Esophagus muscularis mucosa (tissue), 3 donors: ENCODE measurements at regions not wholly inside any gene's neighbourhood (a gene's known extent, or its start where the extent isn't known, plus 50 kb on each side); places are given as distances from the start of the nearest gene placed in this dataset.

Source experiments
- CTCF ChIP-seq, 3 experiments: fragments of 200-600 bp in 2 of 3; fragments of 450-650 bp in 1 of 3; sonication (generic) in 2 of 3; IDR thresholded peaks; one replicate each; pipeline ENCODE4 v1.5.1; 2017 to 2019; ENCODE audit warnings: antibody characterized with exemption in 3 of 3, mild to moderate bottlenecking in 2 of 3, moderate library complexity in 1 of 3
- POLR2AphosphoS5 ChIP-seq, 2 donors: sonication (generic); formaldehyde crosslinking; IDR thresholded peaks; one replicate each; pipeline ENCODE4 v1.6.1; 2017; ENCODE audit warnings: antibody characterized with exemption in 2 of 2

DNA sequence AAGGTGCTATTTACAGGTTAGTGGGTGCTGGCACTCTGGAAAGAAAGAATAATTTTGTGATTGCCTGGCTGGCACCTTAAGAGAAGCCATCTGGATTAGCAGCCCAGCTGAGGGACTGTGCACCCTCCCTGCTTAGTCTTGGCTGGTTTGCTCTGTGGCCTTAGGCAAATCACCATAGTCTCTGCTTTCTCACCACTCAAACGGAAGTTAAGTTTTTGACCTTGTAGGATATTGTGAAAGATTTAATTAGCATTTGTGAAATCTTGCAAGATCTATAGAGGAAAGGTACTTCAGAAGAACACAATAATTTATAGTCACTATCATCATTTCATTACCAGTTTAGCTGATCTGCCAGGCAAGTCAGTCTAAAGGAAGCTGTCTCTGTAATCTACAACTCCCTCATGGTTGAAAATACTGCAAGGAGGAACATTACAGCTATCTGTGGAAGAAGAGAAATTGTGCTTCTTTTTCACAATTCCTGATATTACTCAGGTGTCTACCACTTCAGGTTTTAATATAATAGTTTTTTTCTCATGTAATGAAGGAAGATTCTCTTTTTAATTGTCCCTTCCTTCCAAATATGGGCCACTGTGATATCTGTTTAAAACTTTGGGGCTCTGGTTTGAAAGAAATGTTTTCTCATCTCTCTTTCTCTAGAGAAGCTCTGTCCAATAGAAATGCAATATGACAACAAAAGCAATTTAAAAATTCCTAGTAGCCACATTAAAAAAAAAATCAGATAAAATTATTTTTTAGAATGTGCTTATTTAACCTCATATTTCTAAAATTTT, 219.6 kb downstream of the PTEN start:
- TF ChIP-seq POLR2AphosphoS5 (IDR thresholded peaks at IDR 0.05) (no peak), CTCF (IDR thresholded peaks at IDR 0.05) (no peak)
